Osteoblast (primary cell): ENCODE measurements at regions not wholly inside any gene's neighbourhood (a gene's known extent, or its start where the extent isn't known, plus 50 kb on each side); places are given as distances from the start of the nearest gene placed in this dataset.

Experiments
- DNase-seq: peaks from one replicate; pipeline ENCODE4 v3.0.0; 2011; ENCODE audit warnings: low spot score, mixed read lengths; ENCODE audit not compliant: insufficient read length; ENCODE audit errors: missing footprints
- H2AFZ ChIP-seq: 2 replicates; pipeline ENCODE4 v1.6.0; 2011; ENCODE audit warnings: mild to moderate bottlenecking, low read length
- H3K27ac ChIP-seq: 2 replicates; pipeline ENCODE4 v1.5.1; 2011; ENCODE audit warnings: mild to moderate bottlenecking, low read depth, low read length, moderate library complexity
- H3K27me3 ChIP-seq: 2 replicates; pipeline ENCODE4 v1.6.0; 2012; ENCODE audit warnings: mild to moderate bottlenecking, control low read depth, inconsistent platforms, low read length, moderate library complexity; ENCODE audit not compliant: insufficient read depth
- H3K36me3 ChIP-seq: 2 replicates; pipeline ENCODE4 v1.5.1; 2011; ENCODE audit warnings: mild to moderate bottlenecking, low read length, control low read depth, moderate library complexity; ENCODE audit not compliant: insufficient read depth
- H3K4me1 ChIP-seq: 2 replicates; pipeline ENCODE4 v1.5.1; 2011; ENCODE audit warnings: mild to moderate bottlenecking, low read length, control low read depth, moderate library complexity; ENCODE audit not compliant: insufficient read depth
- H3K4me2 ChIP-seq: 2 replicates; pipeline ENCODE4 v1.6.0; 2011; ENCODE audit warnings: mild to moderate bottlenecking, low read length; ENCODE audit not compliant: insufficient read depth
- H3K4me3 ChIP-seq: fragments of 200-600 bp; sonication (generic); 3 replicates; pipeline ENCODE4 v1.5.1; 2012; ENCODE audit warnings: mild to moderate bottlenecking, low read length, inconsistent platforms; ENCODE audit not compliant: insufficient read depth
- H3K79me2 ChIP-seq: 2 replicates; pipeline ENCODE4 v1.6.0; 2012; ENCODE audit warnings: mild to moderate bottlenecking, low read length, control low read depth, inconsistent platforms; ENCODE audit not compliant: insufficient read depth
- H3K9me3 ChIP-seq: 2 replicates; pipeline ENCODE4 v1.5.1; 2011; ENCODE audit warnings: low read depth, low read length, control low read depth
- H4K20me1 ChIP-seq: 2 replicates; pipeline ENCODE4 v1.6.0; 2012; ENCODE audit warnings: mild to moderate bottlenecking, low read length, control low read depth; ENCODE audit not compliant: insufficient read depth
- CTCF ChIP-seq: IDR thresholded peaks from 2 replicates; pipeline ENCODE4 v1.5.1; 2011; ENCODE audit warnings: mild to moderate bottlenecking, low read depth, low read length, moderate library complexity; ENCODE audit errors: extremely low read depth

- H3K79me2 ChIP-seq: no peaks in the 10 kb centered on the region
- H3K27ac ChIP-seq: peak overlapping the region; percentile 18
- H2AFZ ChIP-seq: peak overlapping the region; percentile 25
- H4K20me1 ChIP-seq: no peaks in the 10 kb centered on the region
- H3K9me3 ChIP-seq: no peaks in the 10 kb centered on the region
- H3K27me3 ChIP-seq: no peaks in the 10 kb centered on the region
- peak; percentile 54 for DNase-seq
- H3K4me2 ChIP-seq: no peak overlapping the region
- H3K4me3 ChIP-seq: no peak overlapping the region
- H3K4me1 ChIP-seq: peaks cover 8% of the 10 kb centered on the region
- TF ChIP-seq CTCF: no peak
- H3K36me3 ChIP-seq: no peaks in the 10 kb centered on the region
Measured at GRCh38 chr1:218529646-218530300, 184.6 kb downstream of the TGFB2 start.

GRCh38 chr1:218531936-218532335, 186.8 kb downstream of the TGFB2 start:
- DNase-seq: peak; percentile 43
- Histone ChIP-seq H3K9me3 (no peaks in the 10 kb centered on the region), H3K4me3 (no peak overlapping the region), H3K4me2 (no peak overlapping the region), H3K36me3 (no peaks in the 10 kb centered on the region), H3K4me1 (peaks cover 10% of the 10 kb centered on the region), H3K27me3 (no peaks in the 10 kb centered on the region), H4K20me1 (no peaks in the 10 kb centered on the region), H2AFZ (no peak overlapping the region), H3K79me2 (no peaks in the 10 kb centered on the region), H3K27ac (no peak overlapping the region)
- TF ChIP-seq CTCF: no peak

GRCh38 chr1:218536296-218536986, 191.3 kb downstream of the TGFB2 start:
- H3K36me3 ChIP-seq: no peaks in the 10 kb centered on the region
- DNase-seq: no peak
- peaks cover 11% of the 10 kb centered on the region for H3K4me1 ChIP-seq
- H2AFZ ChIP-seq: no peak overlapping the region
- H3K4me3 ChIP-seq: no peak overlapping the region
- no peak for TF ChIP-seq CTCF
- H4K20me1 ChIP-seq: no peaks in the 10 kb centered on the region
- H3K9me3 ChIP-seq: no peaks in the 10 kb centered on the region
- no peaks in the 10 kb centered on the region for H3K27me3 ChIP-seq
- no peak overlapping the region for H3K27ac ChIP-seq
- H3K4me2 ChIP-seq: no peak overlapping the region
- no peaks in the 10 kb centered on the region for H3K79me2 ChIP-seq

GRCh38 chr1:218537122-218537913, 192.2 kb downstream of the TGFB2 start:
- no peaks in the 10 kb centered on the region for H3K27me3 ChIP-seq
- peak; percentile 68 for DNase-seq

More at GRCh38 chr1:218537122-218537913, 192.2 kb downstream of the TGFB2 start:
- Histone ChIP-seq H3K4me2 (peak overlapping the region; percentile 11), H4K20me1 (no peaks in the 10 kb centered on the region), H3K4me1 (peaks cover 11% of the 10 kb centered on the region), H3K9me3 (no peaks in the 10 kb centered on the region), H3K4me3 (no peak overlapping the region), H3K79me2 (no peaks in the 10 kb centered on the region), H2AFZ (peak overlapping the region; percentile 9), H3K36me3 (no peaks in the 10 kb centered on the region), H3K27ac (peak overlapping the region; percentile 21)
- TF ChIP-seq CTCF: no peak
